HEK293 (cell line): ENCODE measurements at regions not wholly inside any gene's neighbourhood (a gene's known extent, or its start where the extent isn't known, plus 50 kb on each side); places are given as distances from the start of the nearest gene placed in this dataset.
"Not testable (repeated sequence)": the region's sequence is repeated elsewhere in the genome, so short reads cannot be mapped to it uniquely, and the experiment has no call there.

Source experiments
- CTCF ChIA-PET: fragments of 350-600 bp; formaldehyde crosslinking; extraction: SDS; loops from one replicate; lab custom pipeline; 2021; ENCODE audit warnings: antibody characterized with exemption; lab: Yijun Ruan, JAX
- POLR2A ChIA-PET: fragments of 300-600 bp; formaldehyde crosslinking; extraction: SDS; loops from one replicate; lab custom pipeline; 2020; ENCODE audit warnings: antibody characterized with exemption, inconsistent platforms; lab: Yijun Ruan, JAX
- H3K27ac ChIP-seq: fragments of 200-500 bp; sonication (Bioruptor generic); 2 replicates; pipeline ENCODE4 v1.5.1; 2014; ENCODE audit warnings: low read depth, low read length, control low read depth, inconsistent platforms; ENCODE audit errors: extremely low read depth
- H3K36me3 ChIP-seq, 2 experiments: fragments of 200-500 bp in 1 of 2; sonication (Bioruptor generic) in 1 of 2; 1 replicate in 1 of 2; 2 replicates in 1 of 2; pipeline ENCODE4 v1.5.1; 2014 to 2017; ENCODE audit warnings: inconsistent platforms in 2 of 2, low read length in 2 of 2; ENCODE audit not compliant: control insufficient read depth in 2 of 2, insufficient read depth in 1 of 2
- H3K4me1 ChIP-seq: fragments of 200-500 bp; sonication (Bioruptor generic); 2 replicates; pipeline ENCODE4 v1.5.1; 2014; ENCODE audit warnings: mild to moderate bottlenecking, low read length, inconsistent platforms; ENCODE audit not compliant: control insufficient read depth, insufficient read depth
- H3K4me3 ChIP-seq: 2 replicates; pipeline ENCODE4 v1.5.1; 2011; ENCODE audit warnings: low read depth, mild to moderate bottlenecking, control low read depth, low read length, moderate library complexity
- H3K9me3 ChIP-seq: fragments of 200-500 bp; sonication (Bioruptor generic); 2 replicates; pipeline ENCODE4 v1.5.1; 2014; ENCODE audit warnings: low read depth, low read length, inconsistent platforms; ENCODE audit not compliant: control insufficient read depth, insufficient read depth
- KLF8 ChIP-seq: fragments of 450-650 bp; formaldehyde crosslinking; IDR thresholded peaks from 2 replicates; pipeline ENCODE4 v1.5.1; 2016; ENCODE audit warnings: missing biosample characterization, missing genetic modification characterization
- RBAK ChIP-seq: fragments of 450-650 bp; formaldehyde crosslinking; IDR thresholded peaks from 2 replicates; pipeline ENCODE4 v1.5.1; 2016; ENCODE audit warnings: missing biosample characterization, missing genetic modification characterization
- ZNF138 ChIP-seq: fragments of 450-650 bp; formaldehyde crosslinking; IDR thresholded peaks from 2 replicates; pipeline ENCODE4 v1.5.1; 2016; ENCODE audit warnings: missing biosample characterization, missing genetic modification characterization, borderline replicate concordance
- ZNF140 ChIP-seq: fragments of 450-650 bp; formaldehyde crosslinking; IDR thresholded peaks from 2 replicates; pipeline ENCODE4 v1.5.1; 2016; ENCODE audit warnings: missing biosample characterization, missing genetic modification characterization
- ZNF341 ChIP-seq: fragments of 450-650 bp; formaldehyde crosslinking; IDR thresholded peaks from 2 replicates; pipeline ENCODE4; 2016; ENCODE audit warnings: low read depth, missing biosample characterization, missing genetic modification characterization
- ZNF416 ChIP-seq: fragments of 450-650 bp; formaldehyde crosslinking; IDR thresholded peaks from 2 replicates; pipeline ENCODE4 v1.5.1; 2016; ENCODE audit warnings: missing biosample characterization, missing genetic modification characterization
- ZNF473 ChIP-seq: fragments of 450-650 bp; formaldehyde crosslinking; IDR thresholded peaks from 2 replicates; pipeline ENCODE4 v1.5.1; 2017; ENCODE audit warnings: missing biosample characterization, missing genetic modification characterization
- ZNF501 ChIP-seq: fragments of 450-650 bp; formaldehyde crosslinking; IDR thresholded peaks from 2 replicates; pipeline ENCODE4 v1.5.1; 2016; ENCODE audit warnings: missing biosample characterization, missing genetic modification characterization
- ZNF585B ChIP-seq: fragments of 450-650 bp; formaldehyde crosslinking; IDR thresholded peaks from 2 replicates; pipeline ENCODE4 v1.5.1; 2016; ENCODE audit warnings: missing biosample characterization, missing genetic modification characterization
- ZNF621 ChIP-seq: fragments of 450-650 bp; formaldehyde crosslinking; IDR thresholded peaks from 2 replicates; pipeline ENCODE4 v1.5.1; 2017; ENCODE audit warnings: missing biosample characterization, missing genetic modification characterization
- ZNF624 ChIP-seq: fragments of 450-650 bp; formaldehyde crosslinking; IDR thresholded peaks from 2 replicates; pipeline ENCODE4 v1.5.1; 2017; ENCODE audit warnings: missing biosample characterization, missing genetic modification characterization
- ZXDB ChIP-seq: fragments of 450-650 bp; formaldehyde crosslinking; IDR thresholded peaks from 2 replicates; pipeline ENCODE4 v1.5.1; 2016; ENCODE audit warnings: missing biosample characterization, missing genetic modification characterization
- TF ChIP-seq, protein P1 (sequence below): fragments of 450-650 bp; formaldehyde crosslinking; IDR thresholded peaks from 2 replicates; pipeline ENCODE4 v1.5.1; 2016; ENCODE audit warnings: missing biosample characterization, missing genetic modification characterization
- TF ChIP-seq, protein P2 (sequence below): fragments of 450-650 bp; formaldehyde crosslinking; IDR thresholded peaks from 2 replicates; pipeline ENCODE4 v1.5.1; 2016; ENCODE audit warnings: missing biosample characterization, missing genetic modification characterization
- TF ChIP-seq, protein P3 (sequence below): IDR thresholded peaks from 2 replicates; pipeline ENCODE4 v1.6.1; 2011; ENCODE audit warnings: mild to moderate bottlenecking, low read depth, low read length, borderline replicate concordance
- TF ChIP-seq, protein P4 (sequence below): fragments of 450-650 bp; formaldehyde crosslinking; IDR thresholded peaks from 2 replicates; pipeline ENCODE4 v1.5.1; 2016; ENCODE audit warnings: missing biosample characterization, missing genetic modification characterization
- TF ChIP-seq, protein P5 (sequence below): fragments of 450-650 bp; formaldehyde crosslinking; IDR thresholded peaks from 2 replicates; pipeline ENCODE4 v1.5.1; 2016; ENCODE audit warnings: missing biosample characterization, missing genetic modification characterization

DNA sequence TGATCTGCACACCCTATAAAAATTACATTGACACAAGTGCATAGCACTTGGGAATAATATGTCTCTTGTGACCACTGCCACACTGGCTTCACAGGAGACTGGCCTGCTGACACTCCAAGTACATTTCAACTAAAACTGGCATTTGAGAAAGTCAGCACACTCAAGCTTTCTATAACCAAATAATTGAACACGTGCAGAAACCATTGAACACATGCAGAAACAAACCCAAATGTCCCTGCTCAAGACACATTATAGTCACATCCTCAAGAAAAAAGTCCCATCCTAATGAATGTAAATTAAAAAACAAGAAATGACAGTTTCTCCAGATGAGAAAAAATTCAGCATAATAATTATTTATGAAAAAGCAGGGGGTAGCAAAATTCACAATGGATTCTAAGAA lies 1859.1 kb upstream of the PCDH20 start (continued):
- TF ChIP-seq RBAK (no peak), ZNF585B (no peak), ZNF138 (tag by site-specific recombination) (no peak), ZNF624 (tag by site-specific recombination) (no peak), KLF8 (no peak)
- TF ChIP-seq, protein P1, sequence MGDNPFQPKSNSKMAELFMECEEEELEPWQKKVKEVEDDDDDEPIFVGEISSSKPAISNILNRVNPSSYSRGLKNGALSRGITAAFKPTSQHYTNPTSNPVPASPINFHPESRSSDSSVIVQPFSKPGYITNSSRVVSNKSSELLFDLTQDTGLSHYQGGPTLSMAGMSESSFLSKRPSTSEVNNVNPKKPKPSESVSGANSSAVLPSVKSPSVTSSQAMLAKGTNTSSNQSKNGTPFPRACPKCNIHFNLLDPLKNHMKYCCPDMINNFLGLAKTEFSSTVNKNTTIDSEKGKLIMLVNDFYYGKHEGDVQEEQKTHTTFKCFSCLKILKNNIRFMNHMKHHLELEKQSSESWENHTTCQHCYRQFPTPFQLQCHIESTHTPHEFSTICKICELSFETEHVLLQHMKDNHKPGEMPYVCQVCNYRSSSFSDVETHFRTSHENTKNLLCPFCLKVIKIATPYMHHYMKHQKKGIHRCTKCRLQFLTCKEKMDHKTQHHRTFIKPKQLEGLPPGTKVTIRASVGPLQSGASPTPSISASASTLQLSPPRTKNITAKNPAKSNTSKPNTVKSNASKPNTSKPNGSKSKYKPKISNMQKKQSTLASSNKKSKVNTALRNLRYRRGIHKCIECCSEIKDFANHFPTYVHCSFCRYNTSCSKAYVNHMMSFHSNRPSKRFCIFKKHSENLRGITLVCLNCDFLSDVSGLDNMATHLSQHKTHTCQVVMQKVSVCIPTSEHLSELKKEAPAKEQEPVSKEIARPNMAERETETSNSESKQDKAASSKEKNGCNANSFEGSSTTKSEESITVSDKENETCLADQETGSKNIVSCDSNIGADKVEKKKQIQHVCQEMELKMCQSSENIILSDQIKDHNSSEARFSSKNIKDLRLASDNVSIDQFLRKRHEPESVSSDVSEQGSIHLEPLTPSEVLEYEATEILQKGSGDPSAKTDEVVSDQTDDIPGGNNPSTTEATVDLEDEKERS (tag by site-specific recombination), result no peak
- TF ChIP-seq, protein P2, sequence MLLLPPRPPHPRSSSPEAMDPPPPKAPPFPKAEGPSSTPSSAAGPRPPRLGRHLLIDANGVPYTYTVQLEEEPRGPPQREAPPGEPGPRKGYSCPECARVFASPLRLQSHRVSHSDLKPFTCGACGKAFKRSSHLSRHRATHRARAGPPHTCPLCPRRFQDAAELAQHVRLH (tag by site-specific recombination), result no peak
- TF ChIP-seq, all 188 proteins: peak for 0

DNA sequence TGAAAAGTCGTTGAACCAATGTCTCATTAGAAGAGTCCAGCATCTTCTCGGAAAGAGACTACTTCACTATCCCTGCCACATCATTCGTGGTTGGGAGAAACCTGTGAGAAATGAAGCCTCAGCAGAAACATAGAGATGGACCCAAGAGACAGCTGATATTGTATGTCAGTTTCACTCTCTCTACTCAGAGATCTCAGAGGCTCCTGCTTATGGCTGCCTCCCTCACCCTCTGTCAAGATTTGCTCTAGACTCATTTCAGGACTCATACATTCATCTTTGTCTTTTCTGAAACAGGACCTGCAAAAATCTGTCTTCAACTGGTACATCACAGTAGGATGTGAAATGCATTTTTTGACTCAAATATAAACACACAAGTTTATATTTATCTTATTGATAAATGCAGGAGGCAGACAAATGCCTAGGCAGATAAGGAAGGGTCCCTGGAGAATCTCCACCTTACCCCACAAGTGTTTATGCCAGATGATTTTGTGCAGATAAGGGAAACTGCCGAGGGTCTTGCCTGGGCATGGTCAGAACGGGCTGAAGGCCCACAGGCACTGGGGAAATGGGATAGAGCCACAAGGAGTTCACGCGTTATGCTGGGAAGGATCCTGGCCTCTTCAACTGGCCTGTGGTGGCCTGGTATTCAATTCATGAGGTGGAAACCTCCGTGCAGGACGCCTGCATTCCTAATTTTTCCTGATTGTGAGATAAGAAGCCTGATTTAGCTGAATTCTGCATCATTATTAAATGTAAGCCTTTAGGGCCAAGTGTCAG lies 1834.0 kb upstream of the PCDH20 start:
- TF ChIP-seq ZNF473 (tag by site-specific recombination) (no peak), ZXDB (no peak), ZNF140 (tag by site-specific recombination) (no peak), ZNF416 (tag by site-specific recombination) (no peak), ZNF501 (tag by site-specific recombination) (no peak), ZNF621 (tag by site-specific recombination) (no peak), ZNF341 (tag by site-specific recombination) (no peak)
- TF ChIP-seq, protein P3, sequence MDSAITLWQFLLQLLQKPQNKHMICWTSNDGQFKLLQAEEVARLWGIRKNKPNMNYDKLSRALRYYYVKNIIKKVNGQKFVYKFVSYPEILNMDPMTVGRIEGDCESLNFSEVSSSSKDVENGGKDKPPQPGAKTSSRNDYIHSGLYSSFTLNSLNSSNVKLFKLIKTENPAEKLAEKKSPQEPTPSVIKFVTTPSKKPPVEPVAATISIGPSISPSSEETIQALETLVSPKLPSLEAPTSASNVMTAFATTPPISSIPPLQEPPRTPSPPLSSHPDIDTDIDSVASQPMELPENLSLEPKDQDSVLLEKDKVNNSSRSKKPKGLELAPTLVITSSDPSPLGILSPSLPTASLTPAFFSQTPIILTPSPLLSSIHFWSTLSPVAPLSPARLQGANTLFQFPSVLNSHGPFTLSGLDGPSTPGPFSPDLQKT, result no peak
- TF ChIP-seq, protein P4, sequence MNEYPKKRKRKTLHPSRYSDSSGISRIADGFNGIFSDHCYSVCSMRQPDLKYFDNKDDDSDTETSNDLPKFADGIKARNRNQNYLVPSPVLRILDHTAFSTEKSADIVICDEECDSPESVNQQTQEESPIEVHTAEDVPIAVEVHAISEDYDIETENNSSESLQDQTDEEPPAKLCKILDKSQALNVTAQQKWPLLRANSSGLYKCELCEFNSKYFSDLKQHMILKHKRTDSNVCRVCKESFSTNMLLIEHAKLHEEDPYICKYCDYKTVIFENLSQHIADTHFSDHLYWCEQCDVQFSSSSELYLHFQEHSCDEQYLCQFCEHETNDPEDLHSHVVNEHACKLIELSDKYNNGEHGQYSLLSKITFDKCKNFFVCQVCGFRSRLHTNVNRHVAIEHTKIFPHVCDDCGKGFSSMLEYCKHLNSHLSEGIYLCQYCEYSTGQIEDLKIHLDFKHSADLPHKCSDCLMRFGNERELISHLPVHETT (tag by site-specific recombination), result no peak
- TF ChIP-seq, protein P5, sequence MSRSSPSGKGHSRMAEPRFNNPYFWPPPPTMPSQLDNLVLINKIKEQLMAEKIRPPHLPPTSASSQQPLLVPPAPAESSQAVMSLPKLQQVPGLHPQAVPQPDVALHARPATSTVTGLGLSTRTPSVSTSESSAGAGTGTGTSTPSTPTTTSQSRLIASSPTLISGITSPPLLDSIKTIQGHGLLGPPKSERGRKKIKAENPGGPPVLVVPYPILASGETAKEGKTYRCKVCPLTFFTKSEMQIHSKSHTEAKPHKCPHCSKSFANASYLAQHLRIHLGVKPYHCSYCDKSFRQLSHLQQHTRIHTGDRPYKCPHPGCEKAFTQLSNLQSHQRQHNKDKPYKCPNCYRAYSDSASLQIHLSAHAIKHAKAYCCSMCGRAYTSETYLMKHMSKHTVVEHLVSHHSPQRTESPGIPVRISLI (tag by site-specific recombination), result no peak
- POLR2A ChIA-PET, result no interaction called here
- CTCF ChIA-PET, result no interaction called here

DNA sequence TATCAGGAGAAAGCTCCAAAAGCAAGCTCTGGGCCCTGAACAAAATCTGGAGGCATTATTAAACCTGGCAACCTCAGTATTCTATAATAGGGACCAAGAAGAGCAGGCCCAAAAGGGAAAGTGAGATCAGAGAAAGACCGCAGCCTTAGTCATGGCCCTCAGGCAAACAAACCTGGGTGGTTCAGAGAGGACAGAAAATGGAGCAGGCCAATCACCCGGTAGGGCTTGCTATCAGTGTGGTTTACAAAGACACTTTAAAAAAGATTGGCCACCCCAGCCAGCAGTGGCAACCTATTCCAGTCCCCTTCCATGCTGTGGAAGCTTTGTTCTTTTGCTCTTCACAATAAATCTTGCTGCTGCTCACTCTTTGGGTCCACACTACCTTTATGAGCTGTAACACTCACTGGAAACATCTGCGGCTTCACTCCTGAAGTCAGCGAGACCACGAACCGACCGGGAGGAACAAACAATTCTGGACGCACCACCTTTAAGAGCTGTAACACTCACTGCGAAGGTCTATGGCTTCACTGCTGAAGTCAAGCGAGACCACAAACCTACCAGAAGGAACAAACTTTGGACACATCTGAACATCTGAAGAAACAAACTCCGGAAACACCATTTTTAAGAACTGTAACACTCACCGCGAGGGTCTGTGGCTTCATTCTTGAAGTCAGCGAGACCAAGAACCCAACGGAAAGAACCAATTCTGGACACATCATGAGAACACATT lies 1821.2 kb upstream of the PCDH20 start:
- CTCF ChIA-PET, H3K4me1 ChIP-seq, POLR2A ChIA-PET, H3K4me3 ChIP-seq, H3K27ac ChIP-seq, H3K36me3 ChIP-seq, H3K9me3 ChIP-seq: not testable (repeated sequence)

More for the DNA sequence above, 1834.0 kb upstream of the PCDH20 start:
- Histone ChIP-seq H3K9me3 (no peaks in the 10 kb centered on the region), H3K36me3 (no peaks in the 10 kb centered on the region), H3K4me1 (no peaks in the 10 kb centered on the region), H3K27ac (no peak overlapping the region), H3K4me3 (no peak overlapping the region)

DNA sequence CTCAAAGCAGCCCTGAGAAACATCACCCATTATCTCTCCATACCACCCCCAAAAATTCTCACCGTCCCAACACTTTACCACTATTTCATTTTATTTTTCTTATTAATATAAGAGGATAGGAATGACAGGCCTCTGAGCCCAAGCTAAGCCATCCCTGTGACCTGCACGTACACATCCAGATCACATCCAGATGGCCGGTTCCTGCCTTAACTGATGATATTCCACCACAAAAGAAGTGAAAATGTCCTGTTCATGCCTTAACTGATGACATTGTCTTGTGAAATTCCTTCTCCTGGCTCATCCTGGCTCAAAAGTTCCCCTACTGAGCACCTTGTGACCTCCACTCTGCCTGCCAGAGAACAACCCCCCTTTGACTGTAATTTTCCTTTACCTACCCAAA lies 1802.9 kb upstream of the PCDH20 start:
- H3K9me3 ChIP-seq, H3K4me1 ChIP-seq, H3K27ac ChIP-seq, CTCF ChIA-PET, H3K36me3 ChIP-seq, POLR2A ChIA-PET, H3K4me3 ChIP-seq: not testable (repeated sequence)
